Muscle layer of colon (tissue), 2 donors: ENCODE measurements at regions not wholly inside any gene's neighbourhood (a gene's known extent, or its start where the extent isn't known, plus 50 kb on each side); places are given as distances from the start of the nearest gene placed in this dataset.

ENCODE experiments used
- H3K27ac ChIP-seq: one replicate; pipeline ENCODE4 v1.7.0; 2013; ENCODE audit warnings: low read depth, mild to moderate bottlenecking, low read length, moderate library complexity
- H3K27me3 ChIP-seq, 2 donors: one replicate each; pipeline ENCODE4 v1.7.0; 2013; ENCODE audit warnings: low read length in 2 of 2, mild to moderate bottlenecking in 2 of 2; ENCODE audit not compliant: insufficient read depth in 2 of 2, control insufficient read depth in 1 of 2
- H3K36me3 ChIP-seq: one replicate; pipeline ENCODE4 v1.7.0; 2013; ENCODE audit warnings: mild to moderate bottlenecking, low read length; ENCODE audit not compliant: insufficient read depth
- H3K4me1 ChIP-seq: one replicate; pipeline ENCODE4 v1.7.0; 2013; ENCODE audit warnings: mild to moderate bottlenecking, low read length; ENCODE audit not compliant: insufficient read depth
- H3K4me3 ChIP-seq, 2 donors: one replicate each; pipeline ENCODE4 v1.7.0; 2013; ENCODE audit warnings: low read length in 2 of 2, low read depth in 1 of 2, mild to moderate bottlenecking in 1 of 2, moderate library complexity in 1 of 2
- H3K9ac ChIP-seq: one replicate; pipeline ENCODE4 v1.7.0; 2013; ENCODE audit warnings: low read length
- H3K9me3 ChIP-seq: one replicate; pipeline ENCODE4 v1.7.0; 2013; ENCODE audit warnings: mild to moderate bottlenecking, low read length
- donor health status: abdominal sarcoma.
- donor health status: Adenocarcinoma of cecum.

GRCh38 chr13:106656186-106656585, 88.2 kb upstream of the ARGLU1 start:
- Histone ChIP-seq H3K27ac (no peak overlapping the region), H3K4me1 (no peaks in the 10 kb centered on the region), H3K9ac (no peak overlapping the region), H3K9me3 (no peaks in the 10 kb centered on the region), H3K4me3 (no peak overlapping the region), H3K36me3 (no peaks in the 10 kb centered on the region), H3K27me3 (no peaks in the 10 kb centered on the region)

- no peaks in the 10 kb centered on the region for H3K9me3 ChIP-seq
- H3K27ac ChIP-seq, result no peak overlapping the region
- H3K4me1 ChIP-seq, result no peaks in the 10 kb centered on the region
- H3K27me3 ChIP-seq, result no peaks in the 10 kb centered on the region
- H3K36me3 ChIP-seq, result no peaks in the 10 kb centered on the region
- no peak overlapping the region for H3K9ac ChIP-seq
- no peak overlapping the region for H3K4me3 ChIP-seq
These were observed 83.5 kb upstream of the ARGLU1 start for GRCh38 chr13:106651442-106651841.

GRCh38 chr13:106650690-106651205, 82.8 kb upstream of the ARGLU1 start:
- H3K36me3 ChIP-seq, result no peaks in the 10 kb centered on the region
- no peaks in the 10 kb centered on the region for H3K27me3 ChIP-seq
- no peaks in the 10 kb centered on the region for H3K4me1 ChIP-seq
- H3K27ac ChIP-seq, result no peak overlapping the region
- H3K4me3 ChIP-seq, result no peak overlapping the region
- no peaks in the 10 kb centered on the region for H3K9me3 ChIP-seq
- H3K9ac ChIP-seq, result no peak overlapping the region

- Histone ChIP-seq H3K9ac (no peak overlapping the region), H3K27me3 (no peaks in the 10 kb centered on the region), H3K9me3 (no peaks in the 10 kb centered on the region), H3K4me1 (no peaks in the 10 kb centered on the region), H3K4me3 (no peak overlapping the region), H3K36me3 (no peaks in the 10 kb centered on the region), H3K27ac (no peak overlapping the region)
These were observed 81.6 kb upstream of the ARGLU1 start for GRCh38 chr13:106649495-106649894.

- Histone ChIP-seq H3K9me3 (no peaks in the 10 kb centered on the region), H3K36me3 (no peaks in the 10 kb centered on the region), H3K4me1 (no peaks in the 10 kb centered on the region), H3K9ac (no peak overlapping the region), H3K27me3 (no peaks in the 10 kb centered on the region), H3K4me3 (no peak overlapping the region), H3K27ac (no peak overlapping the region)
These were observed 72.6 kb upstream of the ARGLU1 start for GRCh38 chr13:106640515-106640914.

- Histone ChIP-seq H3K9me3 (no peaks in the 10 kb centered on the region), H3K4me3 (no peak overlapping the region), H3K4me1 (no peaks in the 10 kb centered on the region), H3K9ac (no peak overlapping the region), H3K27ac (no peak overlapping the region), H3K27me3 (no peaks in the 10 kb centered on the region), H3K36me3 (no peaks in the 10 kb centered on the region)
These were observed 69.6 kb upstream of the ARGLU1 start for GRCh38 chr13:106637519-106637918.

GRCh38 chr13:106636492-106636891, 68.6 kb upstream of the ARGLU1 start:
- no peak overlapping the region for H3K27ac ChIP-seq
- H3K9ac ChIP-seq, result no peak overlapping the region
- H3K4me1 ChIP-seq, result no peaks in the 10 kb centered on the region
- H3K4me3 ChIP-seq, result no peak overlapping the region
- no peaks in the 10 kb centered on the region for H3K9me3 ChIP-seq
- no peaks in the 10 kb centered on the region for H3K36me3 ChIP-seq
- no peaks in the 10 kb centered on the region for H3K27me3 ChIP-seq

- Histone ChIP-seq H3K27ac (no peak overlapping the region), H3K4me1 (no peaks in the 10 kb centered on the region), H3K36me3 (no peaks in the 10 kb centered on the region), H3K9me3 (no peaks in the 10 kb centered on the region), H3K4me3 (no peak overlapping the region), H3K27me3 (no peaks in the 10 kb centered on the region), H3K9ac (no peak overlapping the region)
These were observed 67.7 kb upstream of the ARGLU1 start for GRCh38 chr13:106635616-106636015.

GRCh38 chr13:106633321-106633720, 65.4 kb upstream of the ARGLU1 start:
- Histone ChIP-seq H3K9ac (no peak overlapping the region), H3K4me1 (no peaks in the 10 kb centered on the region), H3K27ac (no peak overlapping the region)

GRCh38 chr13:106630650-106631049, 62.7 kb upstream of the ARGLU1 start:
- no peaks in the 10 kb centered on the region for H3K4me1 ChIP-seq

More at GRCh38 chr13:106633321-106633720, 65.4 kb upstream of the ARGLU1 start:
- no peak overlapping the region for H3K4me3 ChIP-seq
- no peaks in the 10 kb centered on the region for H3K9me3 ChIP-seq
- H3K36me3 ChIP-seq, result no peaks in the 10 kb centered on the region
- no peaks in the 10 kb centered on the region for H3K27me3 ChIP-seq

GRCh38 chr13:106630162-106630561, 62.2 kb upstream of the ARGLU1 start:
- H3K9me3 ChIP-seq, result no peaks in the 10 kb centered on the region
- H3K4me1 ChIP-seq, result no peaks in the 10 kb centered on the region
- no peaks in the 10 kb centered on the region for H3K27me3 ChIP-seq
- no peak overlapping the region for H3K4me3 ChIP-seq
- no peak overlapping the region for H3K9ac ChIP-seq
- H3K36me3 ChIP-seq, result no peaks in the 10 kb centered on the region
- H3K27ac ChIP-seq, result no peak overlapping the region

More at GRCh38 chr13:106630650-106631049, 62.7 kb upstream of the ARGLU1 start:
- no peak overlapping the region for H3K9ac ChIP-seq
- H3K27me3 ChIP-seq, result no peaks in the 10 kb centered on the region
- no peak overlapping the region for H3K27ac ChIP-seq
- no peaks in the 10 kb centered on the region for H3K9me3 ChIP-seq
- no peaks in the 10 kb centered on the region for H3K36me3 ChIP-seq
- H3K4me3 ChIP-seq, result no peak overlapping the region

- Histone ChIP-seq H3K4me1 (no peaks in the 10 kb centered on the region), H3K36me3 (no peaks in the 10 kb centered on the region), H3K9ac (no peak overlapping the region), H3K27me3 (no peaks in the 10 kb centered on the region), H3K27ac (no peak overlapping the region), H3K9me3 (no peaks in the 10 kb centered on the region), H3K4me3 (no peak overlapping the region)
These were observed 61.2 kb upstream of the ARGLU1 start for GRCh38 chr13:106628936-106629659.
